ENCODE measurements at regions not wholly inside any gene's neighbourhood (a gene's known extent, or its start where the extent isn't known, plus 50 kb on each side); places are given as distances from the start of the nearest gene placed in this dataset.

DNA sequence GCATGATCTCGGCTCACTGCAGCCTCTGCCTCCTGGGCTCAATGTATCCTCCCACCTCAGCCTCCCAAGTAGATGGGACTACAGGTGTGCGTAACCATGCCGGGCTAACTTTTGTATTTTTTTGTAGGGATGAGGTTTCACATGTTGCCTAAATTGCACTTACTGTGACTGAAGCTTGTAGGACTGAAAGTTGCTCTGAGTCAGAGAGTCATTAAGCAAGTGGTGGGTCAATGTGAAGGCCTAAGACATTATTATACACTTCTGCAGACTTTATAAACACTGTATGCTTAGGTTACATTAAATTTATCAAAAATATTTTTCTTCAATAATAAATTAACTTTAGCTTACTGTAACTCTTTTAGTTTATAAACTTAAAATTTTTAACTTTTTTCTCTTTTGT is 170.2 kb downstream of the FAT4 start:
- Histone ChIP-seq H3K4me3 (ENCODE audit: low read depth, low read length) (no peak overlapping the region), H3K36me3 (no peaks in the 10 kb centered on the region), H3K4me1 (peaks cover 11% of the 10 kb centered on the region; the same call in 1 of the 2 replicates), H3K27me3 (no peaks in the 10 kb centered on the region), H3K9me3 (no peaks in the 10 kb centered on the region)
- no peak for DNase-seq
- TF ChIP-seq, protein P1, sequence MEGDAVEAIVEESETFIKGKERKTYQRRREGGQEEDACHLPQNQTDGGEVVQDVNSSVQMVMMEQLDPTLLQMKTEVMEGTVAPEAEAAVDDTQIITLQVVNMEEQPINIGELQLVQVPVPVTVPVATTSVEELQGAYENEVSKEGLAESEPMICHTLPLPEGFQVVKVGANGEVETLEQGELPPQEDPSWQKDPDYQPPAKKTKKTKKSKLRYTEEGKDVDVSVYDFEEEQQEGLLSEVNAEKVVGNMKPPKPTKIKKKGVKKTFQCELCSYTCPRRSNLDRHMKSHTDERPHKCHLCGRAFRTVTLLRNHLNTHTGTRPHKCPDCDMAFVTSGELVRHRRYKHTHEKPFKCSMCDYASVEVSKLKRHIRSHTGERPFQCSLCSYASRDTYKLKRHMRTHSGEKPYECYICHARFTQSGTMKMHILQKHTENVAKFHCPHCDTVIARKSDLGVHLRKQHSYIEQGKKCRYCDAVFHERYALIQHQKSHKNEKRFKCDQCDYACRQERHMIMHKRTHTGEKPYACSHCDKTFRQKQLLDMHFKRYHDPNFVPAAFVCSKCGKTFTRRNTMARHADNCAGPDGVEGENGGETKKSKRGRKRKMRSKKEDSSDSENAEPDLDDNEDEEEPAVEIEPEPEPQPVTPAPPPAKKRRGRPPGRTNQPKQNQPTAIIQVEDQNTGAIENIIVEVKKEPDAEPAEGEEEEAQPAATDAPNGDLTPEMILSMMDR (IDR thresholded peaks at IDR 0.05; ENCODE audit: low read depth, low read length): no peak

DNA sequence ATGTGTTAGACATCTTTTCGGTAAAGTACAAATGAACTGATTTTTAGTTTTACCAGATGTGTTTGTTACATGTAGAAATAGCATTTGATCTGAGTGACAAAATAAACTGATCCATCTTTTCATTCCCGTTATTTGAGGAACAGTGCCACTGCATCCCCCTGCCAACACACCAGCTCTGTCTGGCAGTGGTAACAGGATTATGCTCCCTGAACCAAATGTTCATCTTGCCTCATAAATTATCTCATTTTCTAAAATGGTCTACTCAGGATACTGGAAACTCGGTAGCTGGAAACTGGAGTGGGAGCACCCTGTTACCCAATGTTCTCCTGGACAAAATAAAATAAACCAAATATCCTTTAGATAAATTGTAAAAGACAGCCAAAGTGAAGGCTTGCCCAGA is 171.6 kb downstream of the FAT4 start:
- no peaks in the 10 kb centered on the region for H3K36me3 ChIP-seq
- TF ChIP-seq, protein P1 (IDR thresholded peaks at IDR 0.05; ENCODE audit: low read depth, low read length): no peak
- H3K27me3 ChIP-seq: no peaks in the 10 kb centered on the region
- H3K9me3 ChIP-seq: no peaks in the 10 kb centered on the region
- no peak overlapping the region for H3K4me3 ChIP-seq (ENCODE audit: low read depth, low read length)
- peaks cover 10% of the 10 kb centered on the region; the same call in 1 of the 2 replicates for H3K4me1 ChIP-seq
- DNase-seq: no peak

DNA sequence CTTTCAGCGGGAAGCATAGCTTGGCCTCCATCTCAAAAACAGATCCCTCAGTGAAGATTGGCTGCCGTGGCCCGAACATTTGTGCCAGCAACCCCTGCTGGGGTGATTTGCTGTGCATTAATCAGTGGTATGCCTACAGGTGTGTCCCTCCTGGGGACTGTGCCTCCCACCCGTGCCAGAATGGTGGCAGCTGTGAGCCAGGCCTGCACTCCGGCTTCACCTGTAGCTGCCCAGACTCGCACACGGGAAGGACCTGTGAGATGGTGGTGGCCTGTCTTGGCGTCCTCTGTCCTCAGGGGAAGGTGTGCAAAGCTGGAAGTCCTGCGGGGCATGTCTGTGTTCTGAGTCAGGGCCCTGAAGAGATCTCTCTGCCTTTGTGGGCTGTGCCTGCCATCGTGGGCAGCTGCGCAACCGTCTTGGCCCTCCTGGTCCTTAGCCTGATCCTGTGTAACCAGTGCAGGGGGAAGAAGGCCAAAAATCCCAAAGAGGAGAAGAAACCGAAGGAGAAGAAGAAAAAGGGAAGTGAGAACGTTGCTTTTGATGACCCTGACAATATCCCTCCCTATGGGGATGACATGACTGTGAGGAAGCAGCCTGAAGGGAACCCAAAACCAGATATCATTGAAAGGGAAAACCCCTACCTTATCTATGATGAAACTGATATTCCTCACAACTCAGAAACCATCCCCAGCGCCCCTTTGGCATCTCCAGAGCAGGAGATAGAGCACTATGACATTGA is 175.4 kb downstream of the FAT4 start:
- H3K27me3 ChIP-seq: no peaks in the 10 kb centered on the region

DNA sequence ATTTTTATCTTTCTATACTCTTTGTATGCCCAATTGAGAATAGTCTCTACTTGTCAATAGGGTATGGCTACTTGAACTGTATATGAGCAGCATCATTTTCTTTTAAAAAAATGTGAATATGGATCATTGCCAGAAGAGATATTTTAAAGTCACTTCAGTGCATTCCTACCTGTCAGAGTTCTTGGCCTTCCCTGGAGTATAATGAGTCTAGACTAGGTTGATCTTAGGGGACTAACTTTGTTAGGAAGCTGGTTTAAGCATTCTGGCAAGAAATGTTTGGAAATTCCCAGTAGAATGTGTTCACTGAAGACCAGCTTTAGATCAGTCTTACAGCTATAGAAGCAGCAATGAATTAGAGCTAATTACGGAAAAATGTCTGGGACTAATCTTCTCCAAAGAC is 178.2 kb downstream of the FAT4 start:
- DNase-seq: no peak
- no peaks in the 10 kb centered on the region for H3K9me3 ChIP-seq

More for the DNA sequence above, 175.4 kb downstream of the FAT4 start:
- TF ChIP-seq, protein P1 (IDR thresholded peaks at IDR 0.05; ENCODE audit: low read depth, low read length): no peak
- DNase-seq: no peak
- Histone ChIP-seq H3K4me3 (ENCODE audit: low read depth, low read length) (no peak overlapping the region), H3K4me1 (peaks cover 5% of the 10 kb centered on the region; the same call in 1 of the 2 replicates), H3K36me3 (no peaks in the 10 kb centered on the region), H3K9me3 (no peaks in the 10 kb centered on the region)

DNA sequence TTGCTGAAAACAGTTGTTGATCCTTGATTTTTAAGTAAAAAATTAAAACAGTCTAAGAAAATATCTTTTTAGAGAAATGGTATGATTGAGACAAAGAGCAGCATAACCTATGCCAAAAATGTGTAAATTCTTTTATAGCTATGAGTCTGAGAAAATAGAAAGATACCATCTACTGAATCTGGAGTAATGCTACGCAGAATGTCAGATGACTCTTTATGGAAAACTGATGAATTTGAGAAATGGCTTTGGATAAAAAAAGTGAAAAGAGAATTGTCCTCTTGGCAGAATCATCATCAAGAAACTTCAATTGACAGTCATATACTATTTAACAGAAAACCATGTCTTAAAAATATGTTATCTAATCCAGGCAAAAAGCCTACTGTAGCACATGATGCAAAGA is 183.1 kb downstream of the FAT4 start:
- Histone ChIP-seq H3K36me3 (no peaks in the 10 kb centered on the region), H3K27me3 (no peaks in the 10 kb centered on the region), H3K4me3 (ENCODE audit: low read depth, low read length) (no peak overlapping the region), H3K4me1 (no peaks in the 10 kb centered on the region), H3K9me3 (no peaks in the 10 kb centered on the region)
- no peak for DNase-seq
- TF ChIP-seq, protein P1 (IDR thresholded peaks at IDR 0.05; ENCODE audit: low read depth, low read length): no peak

More for the DNA sequence above, 178.2 kb downstream of the FAT4 start:
- no peak overlapping the region for H3K4me3 ChIP-seq (ENCODE audit: low read depth, low read length)
- no peaks in the 10 kb centered on the region for H3K4me1 ChIP-seq
- no peaks in the 10 kb centered on the region for H3K27me3 ChIP-seq
- H3K36me3 ChIP-seq: no peaks in the 10 kb centered on the region
- TF ChIP-seq, protein P1 (IDR thresholded peaks at IDR 0.05; ENCODE audit: low read depth, low read length): no peak

DNA sequence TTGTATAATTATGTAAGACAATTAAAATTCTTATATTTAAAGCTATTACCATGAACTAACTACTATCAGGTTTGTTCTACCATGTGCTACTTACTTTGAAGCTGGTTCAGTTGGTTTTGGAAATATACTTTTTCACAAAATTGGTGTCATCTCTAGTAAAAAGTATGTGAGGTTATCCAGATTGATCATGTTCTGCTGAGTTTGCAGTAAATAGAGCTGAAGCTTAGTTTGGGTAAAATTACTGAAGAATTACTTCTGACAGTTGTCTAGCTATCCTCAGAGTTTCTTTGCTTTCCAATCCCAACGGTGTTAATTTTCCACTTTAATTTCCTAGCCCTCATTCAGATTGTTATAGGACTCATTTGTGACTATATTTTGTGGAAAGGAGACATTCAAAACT is 184.2 kb downstream of the FAT4 start:
- Histone ChIP-seq H3K4me1 (no peaks in the 10 kb centered on the region), H3K9me3 (no peaks in the 10 kb centered on the region), H3K4me3 (ENCODE audit: low read depth, low read length) (no peak overlapping the region), H3K27me3 (no peaks in the 10 kb centered on the region), H3K36me3 (no peaks in the 10 kb centered on the region)
- TF ChIP-seq, protein P1 (IDR thresholded peaks at IDR 0.05; ENCODE audit: low read depth, low read length): no peak
- no peak for DNase-seq

All from BE2C (cell line).